Motor neuron (in vitro differentiated cells): ENCODE measurements at regions not wholly inside any gene's neighbourhood (a gene's known extent, or its start where the extent isn't known, plus 50 kb on each side); places are given as distances from the start of the nearest gene placed in this dataset.

Experiments
- ATAC-seq, 8 experiments: fragments of 200-7000 bp; cut with Tn5 transposase; replicated peaks in 6 of 8; 2 replicates each; pipeline ENCODE4 v1.8.0; 2021; ENCODE audit warnings: mild to moderate bottlenecking in 8 of 8, moderate library complexity in 8 of 8
- H3K27ac ChIP-seq, 2 donors: fragments of 250-450 bp; sonication (Bioruptor Pico); 2 replicates each; pipeline ENCODE4 v1.9.0; 2021; ENCODE audit warnings: antibody characterized with exemption in 2 of 2, mild to moderate bottlenecking in 2 of 2, moderate library complexity in 1 of 2
- H3K4me1 ChIP-seq, 2 donors: fragments of 250-450 bp; sonication (Bioruptor Pico); replicated peaks in 1 of 2; 2 replicates each; pipeline ENCODE4 v1.6.1; 2021; ENCODE audit warnings: antibody characterized with exemption in 2 of 2, mild to moderate bottlenecking in 2 of 2, moderate library complexity in 1 of 2
- H3K4me3 ChIP-seq, 5 donors: fragments of 250-450 bp; sonication (Bioruptor Pico); 2 replicates each; pipeline ENCODE4 v1.9.0; 2021; ENCODE audit warnings: antibody characterized with exemption in 5 of 5, mild to moderate bottlenecking in 5 of 5, moderate library complexity in 4 of 5
- WGBS, 10 experiments: fragments of 450-650 bp; shearing (Covaris generic); methylation state at CpG; one replicate each; pipeline ENCODE4 v1.0.0; 2022; 5-methylcytosine and 5-hydroxymethylcytosine counted together
- in situ Hi-C, 9 experiments: fragments of 400-800 bp; cut with MboI; loops; one replicate each; pipeline ENCODE4 v1.15.0; 2021; ENCODE audit warnings: low sequenced_read_pairs in 9 of 9, low pct_unique_long_range_greater_than_20kb in 2 of 9; ENCODE audit not compliant: unreplicated experiment in 9 of 9

DNA sequence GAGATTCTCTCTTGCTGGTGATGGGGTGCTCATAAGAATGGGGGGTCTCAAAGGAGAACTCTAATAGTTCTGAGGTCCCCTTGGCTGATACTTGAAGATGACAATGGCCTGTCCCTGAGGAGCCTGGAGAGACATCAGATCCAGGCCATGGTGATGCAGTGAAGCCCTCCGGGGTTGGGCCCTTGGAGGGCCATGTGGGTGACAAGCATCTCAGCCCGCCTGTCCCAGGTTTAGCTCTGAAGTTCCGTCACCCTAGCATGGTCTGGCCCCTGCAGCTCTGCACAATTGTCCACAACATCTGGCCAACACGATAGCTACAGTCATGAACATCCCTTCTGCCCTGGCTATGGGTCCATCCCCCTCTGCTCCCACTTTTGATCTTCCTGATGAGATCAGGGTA, 202.8 kb upstream of the HS6ST1 start:
- WGBS, 10 experiments = 87 to 100% (median 96%) methylated on average over 1 to 3 of the region's 4 CpGs; no CpG with 5 or more reads in 6 of the 10 experiments
- no peak for ATAC-seq
- in situ Hi-C loops = no loop called here
- Histone ChIP-seq H3K27ac (no peak overlapping the region), H3K4me1 (peaks cover 0 to 11% of the 10 kb centered on the region in 2 donors), H3K4me3 (no peak overlapping the region)

GRCh38 chr2:128522829-128523228, 204.2 kb upstream of the HS6ST1 start:
- Histone ChIP-seq H3K4me3 (no peak overlapping the region), H3K4me1 (peaks cover 0 to 11% of the 10 kb centered on the region in 2 donors), H3K27ac (no peak overlapping the region)
- ATAC-seq = no peak
- 80 to 100% (median 88%) methylated on average over 2 to 6 of the region's 7 CpGs; no CpG with 5 or more reads in 4 of the 10 experiments for WGBS, 10 experiments
- in situ Hi-C loops = no loop called here

DNA sequence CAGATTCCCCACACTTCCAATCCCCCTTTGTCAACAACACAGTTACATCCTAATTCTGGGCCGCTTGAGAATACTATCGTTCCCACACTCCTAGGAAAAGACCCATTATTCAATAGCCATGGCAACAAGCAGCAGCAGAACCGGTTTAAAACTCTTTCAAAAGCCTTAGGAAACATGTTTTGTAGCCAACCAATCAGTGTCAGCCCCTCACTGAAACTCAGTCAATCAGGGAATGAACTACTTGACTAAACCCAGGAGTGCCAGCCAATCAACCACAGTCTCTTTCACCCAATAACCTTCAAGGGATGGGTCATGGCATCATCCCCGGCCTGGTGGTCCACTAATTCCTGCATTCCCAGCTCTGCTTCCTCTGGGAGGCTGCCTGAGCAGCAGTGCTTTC, 204.8 kb upstream of the HS6ST1 start:
- 11 to 100% (median 72%) methylated on average over 1 to 2 of the region's 4 CpGs; no CpG with 5 or more reads in 1 of the 10 experiments for WGBS, 10 experiments
- no peak overlapping the region for H3K4me3 ChIP-seq
- in situ Hi-C loops = no loop called here
- H3K27ac ChIP-seq = peak overlapping the region in 1 of 2 donors; percentile 25
- peaks cover 0 to 11% of the 10 kb centered on the region in 2 donors for H3K4me1 ChIP-seq
- peak in 5 of 8 experiments; percentile 29 to 87 (median 54) for ATAC-seq

DNA sequence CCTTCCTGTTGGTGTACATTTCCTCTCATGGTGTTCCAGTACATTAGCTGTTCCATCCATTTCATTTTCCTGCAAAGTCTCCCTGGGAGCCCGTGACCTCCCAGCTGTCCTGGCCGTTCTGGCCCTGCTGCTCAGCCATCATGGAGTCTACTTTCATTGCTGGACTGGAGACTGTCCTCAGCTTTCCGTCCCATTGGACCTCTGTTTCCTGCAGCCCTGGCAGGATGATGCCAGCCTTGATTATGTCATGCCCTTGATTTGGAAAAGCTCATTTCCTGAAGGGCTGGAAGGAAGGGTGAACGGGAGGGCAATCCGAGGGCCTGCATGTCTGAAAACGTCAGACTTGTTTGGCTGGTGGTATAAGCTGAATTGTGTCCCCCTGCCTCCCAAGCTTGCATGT, 205.5 kb upstream of the HS6ST1 start:
- 48 to 100% (median 97%) methylated on average over 1 to 6 of the region's 6 CpGs for WGBS, 10 experiments
- Histone ChIP-seq H3K4me1 (peaks cover 0 to 11% of the 10 kb centered on the region in 2 donors), H3K4me3 (no peak overlapping the region), H3K27ac (no peak overlapping the region)
- no peak for ATAC-seq
- in situ Hi-C loops = no loop called here

- H3K4me3 ChIP-seq = no peak overlapping the region
- peaks cover 0 to 11% of the 10 kb centered on the region in 2 donors for H3K4me1 ChIP-seq
- ATAC-seq = no peak
- H3K27ac ChIP-seq = no peak overlapping the region
- in situ Hi-C loops = no loop called here
- WGBS, 10 experiments = 80 to 83% methylated on average over 1 of the region's 6 CpGs; no CpG with 5 or more reads in 8 of the 10 experiments
These were observed 207.0 kb upstream of the HS6ST1 start for GRCh38 chr2:128525653-128526052.

DNA sequence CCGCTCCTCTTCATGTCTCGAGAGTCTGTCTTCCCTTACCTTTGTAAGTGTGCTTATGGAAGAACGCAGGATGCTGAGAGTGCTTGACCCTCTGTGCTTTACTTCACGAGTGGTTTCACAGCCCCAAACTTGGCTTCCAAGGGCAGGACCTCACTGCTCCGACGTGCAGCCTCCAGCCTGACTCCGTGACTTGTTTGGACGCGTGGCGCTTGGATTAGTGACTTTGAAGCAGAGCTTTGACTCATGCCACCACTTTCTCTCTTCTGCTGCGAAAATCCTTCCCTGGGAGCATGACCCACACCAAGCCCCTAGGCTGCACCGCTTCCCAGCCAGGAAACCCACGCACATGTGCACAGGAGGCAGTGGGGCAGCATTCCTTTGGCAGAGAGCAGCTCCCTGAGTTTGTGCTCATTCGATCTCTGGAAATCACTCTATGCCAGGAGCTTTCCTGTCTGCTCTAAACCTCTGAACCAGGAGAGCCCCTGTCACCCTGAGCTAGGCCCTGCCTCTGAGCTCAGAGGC, 207.8 kb upstream of the HS6ST1 start:
- Histone ChIP-seq H3K27ac (no peak overlapping the region), H3K4me1 (peaks cover 0 to 11% of the 10 kb centered on the region in 2 donors), H3K4me3 (no peak overlapping the region)
- in situ Hi-C loops = no loop called here
- ATAC-seq = no peak
- WGBS, 10 experiments = 60 to 100% (median 91%) methylated on average over 1 to 10 of the region's 14 CpGs; no CpG with 5 or more reads in 3 of the 10 experiments

- WGBS, 10 experiments = 74 to 100% (median 86%) methylated on average over 2 to 4 of the region's 5 CpGs; no CpG with 5 or more reads in 7 of the 10 experiments
These were observed 209.5 kb upstream of the HS6ST1 start for GRCh38 chr2:128528133-128528532.

DNA sequence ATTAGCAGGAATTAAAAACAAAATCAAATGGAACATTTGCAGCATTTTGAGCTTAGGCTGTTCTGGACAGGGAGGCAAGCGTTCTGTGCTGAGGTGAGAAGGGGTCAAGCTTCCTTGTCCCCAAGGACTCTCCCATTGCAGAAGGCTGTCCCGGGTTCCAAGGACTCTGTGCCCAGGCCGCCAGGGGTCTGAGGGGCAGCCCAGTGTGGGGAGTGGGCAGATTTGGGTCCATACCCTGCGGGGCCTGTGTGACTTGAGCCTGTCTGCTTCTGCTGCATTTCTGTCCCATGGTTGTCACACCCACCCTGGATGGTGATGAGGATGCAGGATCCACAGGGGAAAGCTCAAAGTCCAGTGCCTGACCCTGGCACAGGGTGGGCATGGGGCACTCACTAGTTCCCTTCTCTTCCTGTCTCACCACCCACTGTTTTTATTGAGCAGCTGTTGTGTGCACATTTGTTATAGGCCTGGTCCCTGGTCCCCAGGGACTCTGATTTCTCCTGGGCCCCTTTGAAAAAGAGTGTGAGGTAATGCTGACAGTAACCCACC, 211.4 kb upstream of the HS6ST1 start:
- Histone ChIP-seq H3K27ac (no peak overlapping the region), H3K4me3 (no peak overlapping the region), H3K4me1 (peaks cover 4 to 12% of the 10 kb centered on the region in 2 donors)
- 60 to 100% (median 80%) methylated on average over 1 to 3 of the region's 4 CpGs; no CpG with 5 or more reads in 3 of the 10 experiments for WGBS, 10 experiments
- in situ Hi-C loops = no loop called here
- ATAC-seq = no peak

More at GRCh38 chr2:128528133-128528532, 209.5 kb upstream of the HS6ST1 start:
- Histone ChIP-seq H3K4me1 (peaks cover 0 to 10% of the 10 kb centered on the region in 2 donors), H3K27ac (no peak overlapping the region), H3K4me3 (no peak overlapping the region)
- ATAC-seq = no peak
- in situ Hi-C loops = no loop called here

GRCh38 chr2:128531856-128532255, 213.2 kb upstream of the HS6ST1 start:
- no peak for ATAC-seq
- in situ Hi-C loops = no loop called here
- peaks cover 5 to 17% of the 10 kb centered on the region in 2 donors for H3K4me1 ChIP-seq
- no peak overlapping the region for H3K4me3 ChIP-seq
- H3K27ac ChIP-seq = no peak overlapping the region

DNA sequence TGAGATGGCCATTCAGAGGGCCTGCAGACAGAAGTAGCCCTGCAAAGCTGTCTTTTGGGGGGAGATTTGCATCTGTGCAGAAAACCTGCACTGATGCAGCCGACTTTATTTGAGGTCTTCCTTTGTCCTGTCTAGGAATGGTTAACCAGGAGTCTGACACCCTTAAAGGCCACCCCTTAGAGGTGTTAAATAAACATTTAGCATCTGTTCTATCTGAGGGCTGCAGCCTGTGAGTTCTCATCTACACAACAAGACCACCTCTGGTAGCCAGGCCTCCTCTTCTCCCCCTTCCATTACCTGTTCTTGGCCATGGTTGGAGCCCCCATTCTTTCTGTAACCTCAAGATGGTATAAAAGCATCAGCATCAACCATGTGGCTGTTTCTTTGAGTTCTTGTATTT, 214.4 kb upstream of the HS6ST1 start:
- WGBS, 10 experiments = 0 to 100% (median 20%) methylated on average over 1 of the region's 1 CpG; no CpG with 5 or more reads in 7 of the 10 experiments
- Histone ChIP-seq H3K4me1 (peaks cover 15 to 26% of the 10 kb centered on the region in 2 donors), H3K27ac (no peak overlapping the region), H3K4me3 (no peak overlapping the region)
- in situ Hi-C loops = no loop called here
- ATAC-seq = no peak

DNA sequence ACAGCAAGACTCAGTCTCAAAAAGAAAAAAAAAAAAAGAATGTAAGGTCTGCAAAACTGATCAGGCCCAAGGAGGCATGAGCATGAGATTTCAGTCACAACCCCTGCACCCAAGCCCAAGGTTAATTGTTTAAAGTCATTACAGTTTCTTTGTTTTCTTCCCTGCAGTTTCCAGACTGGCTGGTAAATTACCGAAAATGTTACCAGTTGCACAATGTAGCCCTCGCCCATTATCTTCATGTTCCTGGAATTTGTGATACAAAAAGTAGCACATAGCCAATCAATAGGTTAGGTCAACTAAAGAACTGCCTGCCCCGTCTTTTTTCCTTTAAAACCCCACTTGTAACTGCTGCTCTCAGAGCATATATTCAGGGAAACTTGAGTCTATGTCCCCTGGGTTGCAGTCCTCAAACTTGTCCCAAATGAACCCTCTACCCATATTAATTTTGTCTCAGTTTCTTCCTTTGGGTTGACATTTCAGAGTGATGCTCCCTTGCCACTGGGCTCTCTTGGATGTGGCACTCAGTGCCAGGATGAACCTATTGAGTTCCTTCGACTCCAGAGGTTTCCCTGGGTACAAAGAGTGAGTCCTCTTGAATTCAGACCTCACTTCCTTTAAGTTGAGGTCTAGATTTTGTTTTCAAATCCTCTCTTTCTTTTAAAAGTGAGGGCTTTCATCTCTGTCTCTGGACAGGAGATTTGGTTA, 216.2 kb upstream of the HS6ST1 start:
- in situ Hi-C loops = no loop called here
- 23 to 100% (median 85%) methylated on average over 1 to 4 of the region's 4 CpGs for WGBS, 10 experiments
- peak in 1 of 8 experiments; percentile 30 for ATAC-seq
- no peak overlapping the region for H3K27ac ChIP-seq
- H3K4me1 ChIP-seq = peaks cover 15 to 26% of the 10 kb centered on the region in 2 donors
- H3K4me3 ChIP-seq = no peak overlapping the region

DNA sequence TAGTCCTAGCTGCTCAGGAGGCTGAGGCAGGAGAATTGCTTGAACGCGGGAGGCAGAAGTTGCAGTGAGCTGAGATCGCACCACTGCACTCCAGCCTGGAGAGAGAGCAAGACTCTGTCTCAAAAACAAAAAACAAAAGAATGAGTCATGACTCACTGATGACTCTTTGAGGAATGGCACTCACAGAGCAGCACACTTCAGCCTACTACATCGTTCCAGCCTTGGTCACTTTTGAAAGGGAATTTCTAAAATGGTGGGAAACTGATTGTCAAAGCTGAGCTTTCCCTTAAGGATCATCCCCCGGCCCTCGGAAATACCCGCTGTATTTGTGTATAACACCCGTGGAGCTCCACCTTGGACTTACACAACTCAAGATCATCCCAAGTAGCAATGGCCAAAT, 217.3 kb upstream of the HS6ST1 start:
- Histone ChIP-seq H3K4me3 (no peak overlapping the region), H3K4me1 (peaks cover 15 to 26% of the 10 kb centered on the region in 2 donors), H3K27ac (no peak overlapping the region)
- 0 to 100% (median 82%) methylated on average over 2 to 5 of the region's 8 CpGs; no CpG with 5 or more reads in 3 of the 10 experiments for WGBS, 10 experiments
- ATAC-seq = peak in 7 of 8 experiments; percentile 76 to 98 (median 81)
- in situ Hi-C loops = no loop called here

DNA sequence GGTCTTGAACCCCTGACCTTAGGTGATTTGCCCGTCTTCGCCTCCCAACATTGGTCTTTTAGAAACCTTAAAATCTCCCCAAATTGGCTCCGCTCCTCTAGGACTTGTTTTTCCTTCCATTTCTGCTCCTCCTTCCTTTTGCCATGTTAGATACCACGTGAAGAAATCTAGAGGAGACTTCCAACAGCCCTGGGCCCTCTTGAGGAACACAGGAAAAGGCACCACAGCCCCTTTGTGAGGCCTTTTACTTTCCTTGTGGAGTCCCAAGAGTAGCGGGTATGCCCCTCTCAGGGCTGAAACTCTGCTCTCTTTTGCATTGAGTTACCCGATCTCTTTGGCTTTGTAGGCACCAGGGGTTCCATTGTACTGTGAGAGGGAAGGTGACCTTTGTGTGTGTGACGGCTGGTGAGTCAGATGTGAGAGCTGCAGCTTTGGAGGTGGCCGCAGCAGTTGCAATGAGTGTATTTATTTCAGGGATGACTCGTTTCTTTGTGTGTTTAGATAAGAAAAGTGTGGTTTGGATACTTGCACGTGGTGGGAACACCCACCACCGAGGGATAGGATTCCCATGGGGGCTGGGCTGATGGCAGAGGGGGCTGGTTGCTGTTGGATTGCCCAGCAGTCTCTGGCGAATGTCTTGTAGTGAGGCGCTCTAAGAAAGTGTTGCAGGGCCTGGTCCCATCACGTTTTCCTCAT, 218.4 kb upstream of the HS6ST1 start:
- Histone ChIP-seq H3K4me1 (peaks cover 15 to 26% of the 10 kb centered on the region in 2 donors), H3K27ac (peak overlapping the region; percentile 9 to 33), H3K4me3 (no peak overlapping the region)
- in situ Hi-C loops = no loop called here
- ATAC-seq = peak in 6 of 8 experiments; percentile 38 to 96 (median 96)
- 25 to 95% (median 61%) methylated on average over 3 to 9 of the region's 14 CpGs; no CpG with 5 or more reads in 1 of the 10 experiments for WGBS, 10 experiments
